DND-41 (cell line): ENCODE measurements at regions not wholly inside any gene's neighbourhood (a gene's known extent, or its start where the extent isn't known, plus 50 kb on each side); places are given as distances from the start of the nearest gene placed in this dataset.
A peak's percentile ranks its signal among the peaks of the same experiment; 100 is the strongest.

ENCODE experiments used
- ATAC-seq: fragments of 200-7000 bp; cut with Tn5 transposase; 3 replicates; pipeline ENCODE4 v1.9.1; 2021; ENCODE audit warnings: low read depth; ENCODE audit not compliant: insufficient read depth
- DNase-seq: peaks from one replicate; pipeline ENCODE4 v3.0.0-alpha.2; 2020
- H2AFZ ChIP-seq: 2 replicates; pipeline ENCODE4 v1.6.0; 2012; ENCODE audit warnings: low read depth, low read length
- H3K27ac ChIP-seq: 2 replicates; pipeline ENCODE4 v1.5.1; 2012; ENCODE audit warnings: low read length, inconsistent platforms
- H3K27me3 ChIP-seq: fragments of 200-600 bp; sonication (generic); 2 replicates; pipeline ENCODE4 v1.6.0; 2012; ENCODE audit warnings: low read length, mild to moderate bottlenecking, inconsistent platforms; ENCODE audit not compliant: insufficient read depth, poor library complexity
- H3K36me3 ChIP-seq: 2 replicates; pipeline ENCODE4 v1.5.1; 2012; ENCODE audit warnings: low read length, inconsistent platforms; ENCODE audit not compliant: insufficient read depth
- H3K4me1 ChIP-seq: 2 replicates; pipeline ENCODE4 v1.5.1; 2012; ENCODE audit warnings: mild to moderate bottlenecking, low read length; ENCODE audit not compliant: insufficient read depth
- H3K4me2 ChIP-seq: 2 replicates; pipeline ENCODE4 v1.6.0; 2012; ENCODE audit warnings: mild to moderate bottlenecking, moderate library complexity, low read length, inconsistent platforms; ENCODE audit not compliant: insufficient read depth
- H3K4me3 ChIP-seq, 2 experiments: fragments of 200-600 bp in 1 of 2; shearing (Covaris generic) in 1 of 2; 2 replicates each; pipeline ENCODE4 v1.5.1; 2012 to 2016; ENCODE audit warnings: inconsistent platforms in 2 of 2, low read length in 2 of 2, mild to moderate bottlenecking in 2 of 2, low read depth in 1 of 2, moderate library complexity in 1 of 2
- H3K79me2 ChIP-seq: 2 replicates; pipeline ENCODE4 v1.6.0; 2012; ENCODE audit warnings: low read length, inconsistent platforms; ENCODE audit not compliant: insufficient read depth
- H3K9ac ChIP-seq: 2 replicates; pipeline ENCODE4 v1.6.0; 2012; ENCODE audit warnings: low read depth, mild to moderate bottlenecking, inconsistent platforms, low read length, moderate library complexity
- H3K9me3 ChIP-seq: 2 replicates; pipeline ENCODE4 v1.5.1; 2012; ENCODE audit warnings: low read length, moderate library complexity, mild to moderate bottlenecking, inconsistent platforms; ENCODE audit not compliant: insufficient read depth, severe bottlenecking
- H4K20me1 ChIP-seq: 2 replicates; pipeline ENCODE4 v1.6.0; 2012; ENCODE audit warnings: low read length; ENCODE audit not compliant: insufficient read depth
- EZH2 ChIP-seq: IDR thresholded peaks from 3 replicates; pipeline ENCODE4 v1.6.1; 2012; ENCODE audit warnings: borderline replicate concordance, low read depth, mild to moderate bottlenecking, moderate library complexity, low read length, inconsistent platforms; ENCODE audit not compliant: severe bottlenecking
- TF ChIP-seq, protein P1 (sequence below): IDR thresholded peaks from 2 replicates; pipeline ENCODE4 v1.5.1; 2012; ENCODE audit warnings: borderline replicate concordance, low read length, moderate library complexity, mild to moderate bottlenecking; ENCODE audit not compliant: poor library complexity, severe bottlenecking; ENCODE audit errors: extremely low read depth

- 0 out of 3 replicates have a peak, but pooled peaks have one; percentile 33 for ATAC-seq
These were observed 173.9 kb upstream of the PMEPA1 start for GRCh38 chr20:57883761-57884160.

DNA sequence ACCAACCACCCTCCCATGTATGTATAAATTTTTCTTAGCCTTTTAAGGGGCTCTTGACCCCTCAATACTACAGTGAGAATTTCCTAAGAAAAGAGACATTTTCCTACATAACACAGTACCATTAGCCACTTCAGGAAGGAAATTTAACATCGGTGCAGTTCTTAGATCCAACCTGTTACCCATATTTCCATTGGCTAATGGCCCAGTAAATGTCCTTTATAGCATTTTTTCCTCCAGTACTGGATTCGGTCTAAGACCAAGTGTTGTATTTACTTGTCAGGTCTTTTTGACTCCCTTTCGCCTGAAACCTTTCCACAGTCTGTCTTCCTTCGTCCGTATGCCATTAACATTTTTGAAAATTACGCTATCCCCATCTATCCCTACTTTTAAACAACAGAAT lies 173.4 kb upstream of the PMEPA1 start:
- H3K4me2 ChIP-seq = no peak overlapping the region
- TF ChIP-seq, protein P1, sequence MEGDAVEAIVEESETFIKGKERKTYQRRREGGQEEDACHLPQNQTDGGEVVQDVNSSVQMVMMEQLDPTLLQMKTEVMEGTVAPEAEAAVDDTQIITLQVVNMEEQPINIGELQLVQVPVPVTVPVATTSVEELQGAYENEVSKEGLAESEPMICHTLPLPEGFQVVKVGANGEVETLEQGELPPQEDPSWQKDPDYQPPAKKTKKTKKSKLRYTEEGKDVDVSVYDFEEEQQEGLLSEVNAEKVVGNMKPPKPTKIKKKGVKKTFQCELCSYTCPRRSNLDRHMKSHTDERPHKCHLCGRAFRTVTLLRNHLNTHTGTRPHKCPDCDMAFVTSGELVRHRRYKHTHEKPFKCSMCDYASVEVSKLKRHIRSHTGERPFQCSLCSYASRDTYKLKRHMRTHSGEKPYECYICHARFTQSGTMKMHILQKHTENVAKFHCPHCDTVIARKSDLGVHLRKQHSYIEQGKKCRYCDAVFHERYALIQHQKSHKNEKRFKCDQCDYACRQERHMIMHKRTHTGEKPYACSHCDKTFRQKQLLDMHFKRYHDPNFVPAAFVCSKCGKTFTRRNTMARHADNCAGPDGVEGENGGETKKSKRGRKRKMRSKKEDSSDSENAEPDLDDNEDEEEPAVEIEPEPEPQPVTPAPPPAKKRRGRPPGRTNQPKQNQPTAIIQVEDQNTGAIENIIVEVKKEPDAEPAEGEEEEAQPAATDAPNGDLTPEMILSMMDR = no peak
- TF ChIP-seq EZH2 = no peak
- no peaks in the 10 kb centered on the region for H4K20me1 ChIP-seq
- no peak overlapping the region for H2AFZ ChIP-seq
- ATAC-seq (no peak), DNase-seq (no peak)
- H3K27ac ChIP-seq = no peak overlapping the region
- no peaks in the 10 kb centered on the region for H3K79me2 ChIP-seq
- peaks cover 13% of the 10 kb centered on the region for H3K27me3 ChIP-seq
- no peak overlapping the region for H3K9ac ChIP-seq
- no peaks in the 10 kb centered on the region for H3K4me1 ChIP-seq
- no peak overlapping the region for H3K4me3 ChIP-seq
- H3K36me3 ChIP-seq = no peaks in the 10 kb centered on the region
- no peaks in the 10 kb centered on the region for H3K9me3 ChIP-seq

More at GRCh38 chr20:57883761-57884160, 173.9 kb upstream of the PMEPA1 start:
- no peaks in the 10 kb centered on the region for H4K20me1 ChIP-seq
- H3K27me3 ChIP-seq = peaks cover 9% of the 10 kb centered on the region
- H3K27ac ChIP-seq = no peak overlapping the region
- H3K79me2 ChIP-seq = no peaks in the 10 kb centered on the region
- TF ChIP-seq, protein P1 = no peak
- no peak for TF ChIP-seq EZH2
- H2AFZ ChIP-seq = no peak overlapping the region
- no peak overlapping the region for H3K4me3 ChIP-seq
- no peak overlapping the region for H3K9ac ChIP-seq
- H3K4me2 ChIP-seq = no peak overlapping the region
- no peaks in the 10 kb centered on the region for H3K9me3 ChIP-seq
- DNase-seq = peak; percentile 11
- H3K4me1 ChIP-seq = no peaks in the 10 kb centered on the region
- no peaks in the 10 kb centered on the region for H3K36me3 ChIP-seq

- H2AFZ ChIP-seq = no peak overlapping the region
- no peak overlapping the region for H3K27ac ChIP-seq
- H3K27me3 ChIP-seq = peaks cover 19% of the 10 kb centered on the region
These were observed 172.8 kb upstream of the PMEPA1 start for GRCh38 chr20:57882451-57883161.

More at GRCh38 chr20:57882451-57883161, 172.8 kb upstream of the PMEPA1 start:
- Histone ChIP-seq H3K9ac (no peak overlapping the region), H3K36me3 (no peaks in the 10 kb centered on the region), H3K79me2 (no peaks in the 10 kb centered on the region), H4K20me1 (no peaks in the 10 kb centered on the region), H3K4me2 (no peak overlapping the region), H3K4me1 (no peaks in the 10 kb centered on the region), H3K9me3 (no peaks in the 10 kb centered on the region), H3K4me3 (no peak overlapping the region)
- ATAC-seq = no peak
- no peak for DNase-seq
- no peak for TF ChIP-seq EZH2
- TF ChIP-seq, protein P1 = no peak
